ENCODE measurements at regions not wholly inside any gene's neighbourhood (a gene's known extent, or its start where the extent isn't known, plus 50 kb on each side); places are given as distances from the start of the nearest gene placed in this dataset.
"Not testable (repeated sequence)": the region's sequence is repeated elsewhere in the genome, so short reads cannot be mapped to it uniquely, and the experiment has no call there.

GRCh38 chr4:100340512-100341485 lies 150.5 kb upstream of the DDIT4L start:
- DNase-seq: no peak

GRCh38 chr4:100339870-100340269 lies 149.6 kb upstream of the DDIT4L start:
- no peak for DNase-seq

GRCh38 chr4:100333491-100333890 lies 143.2 kb upstream of the DDIT4L start:
- DNase-seq: not testable (repeated sequence)

- DNase-seq: peak; percentile 50
Measured at GRCh38 chr4:100317032-100317864, 127.0 kb upstream of the DDIT4L start.

- DNase-seq: no peak
Measured at GRCh38 chr4:100314057-100314456, 123.8 kb upstream of the DDIT4L start.

- no peak for DNase-seq
Measured at GRCh38 chr4:100312615-100313350, 122.5 kb upstream of the DDIT4L start.

GRCh38 chr4:100311181-100311580 lies 120.9 kb upstream of the DDIT4L start:
- DNase-seq: no peak

- no peak for DNase-seq
Measured at GRCh38 chr4:100306018-100306417, 115.8 kb upstream of the DDIT4L start.

- DNase-seq: no peak
Measured at GRCh38 chr4:100302061-100303026, 112.1 kb upstream of the DDIT4L start.

GRCh38 chr4:100299046-100299840 lies 109.0 kb upstream of the DDIT4L start:
- peak; percentile 22 for DNase-seq

- DNase-seq: no peak
Measured at GRCh38 chr4:100295792-100296191, 105.5 kb upstream of the DDIT4L start.

- no peak for DNase-seq
Measured at GRCh38 chr4:100294356-100294755, 104.1 kb upstream of the DDIT4L start.

- no peak for DNase-seq
Measured at GRCh38 chr4:100290585-100290984, 100.3 kb upstream of the DDIT4L start.

GRCh38 chr4:100289946-100290345 lies 99.7 kb upstream of the DDIT4L start:
- no peak for DNase-seq

- no peak for DNase-seq
Measured at GRCh38 chr4:100289530-100289888, 99.2 kb upstream of the DDIT4L start.

GRCh38 chr4:100288811-100289529 lies 98.7 kb upstream of the DDIT4L start:
- DNase-seq: no peak

- DNase-seq: no peak
Measured at GRCh38 chr4:100288161-100288560, 97.9 kb upstream of the DDIT4L start.

GRCh38 chr4:100287534-100287933 lies 97.3 kb upstream of the DDIT4L start:
- DNase-seq: no peak

GRCh38 chr4:100286636-100287035 lies 96.4 kb upstream of the DDIT4L start:
- peak; percentile 8 for DNase-seq

GRCh38 chr4:100285121-100285520 lies 94.9 kb upstream of the DDIT4L start:
- no peak for DNase-seq
